ENCODE measurements at regions not wholly inside any gene's neighbourhood (a gene's known extent, or its start where the extent isn't known, plus 50 kb on each side); places are given as distances from the start of the nearest gene placed in this dataset.

DNA sequence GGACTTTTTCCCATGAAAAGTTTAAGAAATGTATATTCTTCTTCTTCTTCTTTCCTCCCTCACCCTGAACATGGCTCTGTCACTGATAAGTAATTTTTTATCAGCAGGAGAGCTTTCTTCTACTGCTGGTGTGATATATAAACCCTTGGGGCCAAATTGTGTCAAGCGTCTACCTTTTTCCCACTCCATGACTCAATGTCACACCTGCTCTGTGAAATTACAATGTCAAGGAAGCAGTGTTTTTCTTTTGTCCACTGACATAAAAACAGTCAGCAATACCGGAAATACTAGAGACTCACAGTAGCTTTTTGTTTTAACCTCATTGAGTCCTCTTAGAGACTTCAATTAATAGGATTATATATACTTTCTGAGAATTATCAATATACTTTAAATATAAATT lies 416.2 kb upstream of the ADGRL4 start:
- no peak for TF ChIP-seq EZH2 (IDR thresholded peaks at IDR 0.05; ENCODE audit: insufficient read depth, poor library complexity, severe bottlenecking)
- no peak for TF ChIP-seq EZH2phosphoT487 (IDR thresholded peaks at IDR 0.05; ENCODE audit: insufficient read depth, low read depth)

Measured in GM23248 (cell line).